Upper lobe of right lung (tissue), 1 donor: ENCODE measurements at regions not wholly inside any gene's neighbourhood (a gene's known extent, or its start where the extent isn't known, plus 50 kb on each side); places are given as distances from the start of the nearest gene placed in this dataset.

Experiments
- ATAC-seq: fragments of 200-7000 bp; cut with Tn5 transposase; one replicate; pipeline ENCODE4 v1.9.1; 2020; ENCODE audit warnings: mild to moderate bottlenecking, moderate library complexity
- DNase-seq: peaks from one replicate; pipeline ENCODE4 v3.0.0-alpha.2; 2020
- H3K27ac ChIP-seq: fragments of 200-600 bp; one replicate; pipeline ENCODE4 v1.8.0; 2022
- H3K27me3 ChIP-seq: fragments of 200-600 bp; one replicate; pipeline ENCODE4 v1.8.0; 2022; ENCODE audit warnings: mild to moderate bottlenecking
- H3K36me3 ChIP-seq: fragments of 200-600 bp; one replicate; pipeline ENCODE4 v1.8.0; 2022
- H3K4me1 ChIP-seq: fragments of 200-600 bp; one replicate; pipeline ENCODE4 v1.8.0; 2022
- H3K4me3 ChIP-seq: fragments of 200-600 bp; one replicate; pipeline ENCODE4 v1.8.0; 2022; ENCODE audit warnings: mild to moderate bottlenecking
- H3K9me3 ChIP-seq: fragments of 200-600 bp; one replicate; pipeline ENCODE4 v1.8.0; 2022
- CTCF ChIP-seq: fragments of 200-600 bp; IDR thresholded peaks from one replicate; pipeline ENCODE4 v1.8.0; 2022; ENCODE audit warnings: antibody characterized with exemption
- intact Hi-C: fragments of 100-400 bp; cut with DNase I; formaldehyde crosslinking; loops from one replicate; pipeline ENCODE4 v1.11.0; 2022
- donor health status: DM: no; HTN: yes; CAD: no; lungs with severe emphysema.

GRCh38 chr4:23298371-23298770 lies 591.5 kb downstream of the PPARGC1A start:
- no peak for TF ChIP-seq CTCF
- no peaks in the 10 kb centered on the region for H3K36me3 ChIP-seq
- no peak for DNase-seq
- H3K4me1 ChIP-seq, result no peaks in the 10 kb centered on the region
- H3K9me3 ChIP-seq, result no peaks in the 10 kb centered on the region
- H3K4me3 ChIP-seq, result no peak overlapping the region
- intact Hi-C loops, result no loop called here
- H3K27ac ChIP-seq, result no peak overlapping the region
- peak; percentile 30 for ATAC-seq
- no peaks in the 10 kb centered on the region for H3K27me3 ChIP-seq

GRCh38 chr4:23297327-23297726 lies 592.5 kb downstream of the PPARGC1A start:
- TF ChIP-seq CTCF, result no peak
- Histone ChIP-seq H3K4me1 (no peaks in the 10 kb centered on the region), H3K27ac (no peak overlapping the region), H3K36me3 (no peaks in the 10 kb centered on the region), H3K4me3 (no peak overlapping the region), H3K9me3 (no peaks in the 10 kb centered on the region), H3K27me3 (no peaks in the 10 kb centered on the region)
- no peak for ATAC-seq
- no peak for DNase-seq
- intact Hi-C loops, result no loop called here

- no peak for TF ChIP-seq CTCF
- ATAC-seq (no peak), DNase-seq (no peak)
- Histone ChIP-seq H3K27ac (no peak overlapping the region), H3K4me3 (no peak overlapping the region), H3K27me3 (no peaks in the 10 kb centered on the region), H3K9me3 (no peaks in the 10 kb centered on the region), H3K36me3 (no peaks in the 10 kb centered on the region), H3K4me1 (no peaks in the 10 kb centered on the region)
- intact Hi-C loops, result no loop called here
Observed at GRCh38 chr4:23291139-23291538, 598.4 kb downstream of the GBA3 start.

- Histone ChIP-seq H3K27ac (no peak overlapping the region), H3K9me3 (no peaks in the 10 kb centered on the region), H3K27me3 (no peaks in the 10 kb centered on the region), H3K4me3 (no peak overlapping the region), H3K4me1 (no peaks in the 10 kb centered on the region), H3K36me3 (no peaks in the 10 kb centered on the region)
- DNase-seq, result no peak
- TF ChIP-seq CTCF, result no peak
- intact Hi-C loops, result no loop called here
- no peak for ATAC-seq
Observed at GRCh38 chr4:23290656-23291055, 597.9 kb downstream of the GBA3 start.

GRCh38 chr4:23279377-23279986 lies 586.7 kb downstream of the GBA3 start:
- intact Hi-C loops, result no loop called here
- H3K4me3 ChIP-seq, result no peak overlapping the region
- TF ChIP-seq CTCF, result no peak
- no peak overlapping the region for H3K27ac ChIP-seq
- H3K36me3 ChIP-seq, result no peaks in the 10 kb centered on the region
- ATAC-seq, result no peak
- no peaks in the 10 kb centered on the region for H3K9me3 ChIP-seq
- H3K27me3 ChIP-seq, result no peaks in the 10 kb centered on the region
- DNase-seq, result no peak
- no peaks in the 10 kb centered on the region for H3K4me1 ChIP-seq

- no peaks in the 10 kb centered on the region for H3K4me1 ChIP-seq
- ATAC-seq (no peak), DNase-seq (no peak)
- H3K27me3 ChIP-seq, result no peaks in the 10 kb centered on the region
- no peak overlapping the region for H3K27ac ChIP-seq
- H3K36me3 ChIP-seq, result no peaks in the 10 kb centered on the region
- no peak overlapping the region for H3K4me3 ChIP-seq
- TF ChIP-seq CTCF, result no peak
- H3K9me3 ChIP-seq, result no peaks in the 10 kb centered on the region
- intact Hi-C loops, result no loop called here
Observed at GRCh38 chr4:23278845-23279244, 586.1 kb downstream of the GBA3 start.
